Activated gamma-delta T cell treated with Interleukin-2 at 50 U/mL for 16 hours (primary cell): ENCODE measurements at regions not wholly inside any gene's neighbourhood (a gene's known extent, or its start where the extent isn't known, plus 50 kb on each side); places are given as distances from the start of the nearest gene placed in this dataset.
"Not testable (repeated sequence)": the region's sequence is repeated elsewhere in the genome, so short reads cannot be mapped to it uniquely, and the experiment has no call there.

ENCODE experiments used
- DNase-seq: peaks from one replicate; pipeline ENCODE4 v3.0.0-alpha.2; 2020

DNA sequence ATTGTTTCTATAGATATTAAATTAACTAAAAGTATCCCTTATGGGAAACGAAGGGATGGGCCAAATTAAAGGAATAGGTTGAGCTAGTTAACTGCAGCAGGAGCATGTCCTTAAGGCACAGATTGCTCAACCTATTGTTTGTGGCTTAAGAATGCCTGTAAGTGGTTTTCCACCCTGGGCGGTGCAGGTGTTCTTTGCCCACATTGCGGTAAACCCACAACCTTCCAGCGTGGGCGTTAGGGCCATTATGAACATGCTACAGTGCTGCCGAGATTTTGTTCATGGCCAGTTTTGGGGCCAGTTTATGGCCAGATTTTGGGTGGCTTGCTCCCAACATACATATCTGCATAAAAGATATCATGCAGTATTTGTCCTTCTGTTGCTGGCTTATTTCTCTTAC is 1196.8 kb downstream of the NCAM2 start:
- DNase-seq = not testable (repeated sequence)

DNA sequence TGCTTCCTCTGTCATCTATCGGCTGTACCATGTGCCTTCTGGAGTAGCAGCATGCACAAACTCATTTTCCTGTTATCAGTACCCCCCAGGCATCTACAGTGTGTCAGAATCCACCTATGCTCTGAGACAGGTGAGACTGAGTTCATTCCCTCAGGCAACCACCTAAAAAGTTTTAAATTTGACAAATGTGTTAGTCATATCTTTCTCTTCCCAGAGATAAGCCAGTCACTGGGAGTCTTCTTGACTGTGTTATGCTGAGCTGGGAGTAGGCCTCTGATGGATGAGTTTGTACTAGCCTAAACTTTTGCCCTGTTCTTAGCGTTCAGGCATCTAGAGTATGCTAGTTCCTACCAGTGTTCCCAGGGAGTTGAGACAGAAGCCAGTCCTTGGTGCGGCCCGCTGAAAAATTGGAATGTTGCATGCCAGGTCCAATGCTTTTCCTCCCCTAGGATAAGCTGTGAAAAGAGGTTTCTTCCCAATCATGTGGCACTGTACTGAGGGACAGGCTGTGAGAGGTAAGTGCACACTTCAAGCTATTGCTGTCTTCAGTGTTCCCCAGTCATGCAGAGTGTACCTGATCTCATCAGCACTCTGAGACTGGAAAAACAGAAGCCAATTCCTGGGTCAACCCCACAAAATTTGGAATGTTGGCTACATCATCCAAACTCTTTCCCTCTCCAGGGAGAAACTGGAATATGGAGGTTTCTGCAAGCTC is 1202.3 kb downstream of the NCAM2 start:
- DNase-seq = no peak

DNA sequence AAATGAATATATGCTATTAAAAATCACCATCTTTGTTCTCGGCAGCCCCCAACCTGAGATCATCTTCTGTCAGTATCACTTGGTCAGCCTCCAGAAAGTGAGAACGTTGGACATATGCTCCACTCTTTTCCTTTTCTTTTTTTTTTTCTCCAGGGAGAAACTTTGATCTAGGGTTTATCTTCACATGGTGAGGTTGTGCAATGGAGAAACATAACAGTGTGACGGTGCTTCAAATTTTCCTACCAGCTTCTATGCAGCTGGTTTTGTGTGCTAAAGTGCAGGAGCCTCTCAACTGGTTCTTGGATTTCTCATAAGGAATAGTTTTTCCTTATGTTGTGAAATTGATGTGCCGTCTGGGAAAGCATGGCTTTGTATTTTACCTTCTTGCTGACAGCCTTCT is 1202.9 kb downstream of the NCAM2 start:
- no peak for DNase-seq

DNA sequence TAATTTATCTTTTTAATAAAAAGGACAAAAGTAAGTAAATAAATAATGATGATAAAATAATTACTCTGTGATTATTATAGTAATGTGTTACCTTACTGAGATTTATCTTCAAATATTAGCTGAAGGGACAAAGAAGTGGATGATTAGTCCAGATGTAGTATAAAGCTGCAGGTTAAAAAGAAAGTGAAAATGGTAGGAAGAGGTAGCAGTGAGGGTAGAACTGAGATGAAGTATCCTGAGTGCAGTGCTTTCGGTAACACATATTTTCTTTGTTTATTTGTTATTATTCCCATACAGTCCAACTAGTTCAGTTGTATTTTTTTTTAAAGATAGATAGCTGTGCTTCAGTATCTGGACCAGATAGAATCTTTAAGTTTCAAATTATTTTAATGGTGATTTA is 1203.5 kb downstream of the NCAM2 start:
- no peak for DNase-seq

DNA sequence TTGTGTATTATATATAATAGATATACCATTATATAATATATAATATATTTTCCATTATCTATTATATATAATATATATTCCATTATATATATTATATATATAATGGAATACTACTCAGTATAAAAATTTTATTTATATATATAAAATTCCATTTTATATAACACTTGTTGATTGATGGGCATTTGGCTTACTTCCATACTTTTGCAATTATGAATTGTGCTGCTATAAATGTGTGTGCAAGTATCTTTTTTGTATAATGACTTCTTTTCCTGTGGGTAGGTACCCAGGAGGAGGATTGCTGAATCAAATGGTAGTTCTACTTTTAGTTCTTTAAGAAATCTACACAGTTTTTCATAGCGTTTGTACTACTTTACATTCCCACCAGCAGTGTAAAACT is 1211.1 kb downstream of the NCAM2 start:
- no peak for DNase-seq

DNA sequence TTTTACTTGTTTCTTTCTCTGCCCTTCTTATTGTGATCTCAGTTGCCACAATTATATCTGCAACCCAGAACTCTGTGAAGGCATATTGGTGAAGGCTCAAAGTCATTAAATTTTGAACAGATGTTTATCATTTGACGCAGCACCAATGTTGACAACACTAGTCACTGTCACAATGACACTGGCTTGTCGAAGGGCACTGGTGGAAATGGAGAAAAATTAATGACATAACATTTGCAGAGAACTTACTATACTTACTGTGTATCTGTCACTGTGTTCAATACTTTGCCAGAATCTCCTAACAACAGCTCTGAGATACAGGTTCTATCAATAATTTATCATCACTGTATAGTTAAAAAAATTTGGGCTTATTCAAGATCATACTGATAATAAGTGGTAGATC is 1213.7 kb downstream of the NCAM2 start:
- no peak for DNase-seq

DNA sequence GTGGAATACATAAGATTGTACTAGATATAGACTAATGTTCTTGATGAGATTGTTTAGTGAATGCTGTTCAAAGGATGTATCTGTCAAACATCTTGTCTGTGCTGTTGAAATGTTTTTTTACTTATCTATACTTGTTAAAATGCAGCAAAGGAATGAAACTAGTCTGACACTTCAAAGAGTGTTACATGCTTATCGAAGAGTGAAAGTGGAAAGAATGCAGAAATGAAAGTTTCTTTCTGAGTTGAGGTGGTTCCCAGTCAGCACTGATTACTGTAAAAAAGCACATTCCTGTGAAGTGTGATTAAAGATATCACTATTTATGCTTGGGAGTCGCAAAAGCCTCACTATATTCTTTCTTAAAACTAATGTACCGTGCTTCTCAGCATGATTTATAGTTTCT is 1225.2 kb downstream of the NCAM2 start:
- no peak for DNase-seq

DNA sequence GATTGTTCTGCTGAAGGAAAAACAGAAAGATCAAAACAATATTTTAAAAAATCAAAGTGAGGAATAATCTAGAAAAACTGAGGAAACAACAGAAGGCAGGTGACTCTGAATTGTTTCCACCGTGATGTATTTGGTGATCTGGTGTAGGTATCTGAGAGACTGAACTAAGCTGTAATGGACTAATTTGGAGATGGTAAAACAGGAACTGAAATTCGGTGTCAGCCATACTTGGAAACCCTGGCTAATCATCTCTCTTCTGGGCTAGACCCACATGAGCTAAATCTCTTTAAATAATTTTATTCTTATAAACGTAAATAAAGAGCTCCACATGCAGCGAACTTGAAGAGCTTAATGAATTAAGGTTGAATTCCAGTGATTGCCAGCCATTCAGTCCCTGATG is 1226.1 kb downstream of the NCAM2 start:
- DNase-seq = no peak

DNA sequence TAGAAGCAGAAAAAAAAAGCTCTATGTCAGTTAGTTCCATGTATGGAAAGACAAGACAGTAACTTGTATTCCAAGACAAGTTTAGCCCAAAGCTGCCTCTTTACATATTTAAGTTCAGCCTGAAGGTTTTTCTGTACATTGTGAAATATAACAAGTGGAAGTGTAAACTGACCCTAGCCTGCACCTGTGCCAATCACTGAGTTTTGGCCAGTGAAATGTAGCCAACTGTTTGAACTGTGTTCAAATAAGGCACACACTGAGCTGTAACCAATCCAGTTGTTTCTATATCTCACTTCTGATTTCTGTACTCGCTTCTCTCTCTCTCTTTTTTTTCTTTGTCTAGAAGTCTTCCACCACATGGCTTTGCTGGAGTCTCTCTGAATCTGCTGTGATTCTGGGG is 1227.1 kb downstream of the NCAM2 start:
- DNase-seq = no peak

DNA sequence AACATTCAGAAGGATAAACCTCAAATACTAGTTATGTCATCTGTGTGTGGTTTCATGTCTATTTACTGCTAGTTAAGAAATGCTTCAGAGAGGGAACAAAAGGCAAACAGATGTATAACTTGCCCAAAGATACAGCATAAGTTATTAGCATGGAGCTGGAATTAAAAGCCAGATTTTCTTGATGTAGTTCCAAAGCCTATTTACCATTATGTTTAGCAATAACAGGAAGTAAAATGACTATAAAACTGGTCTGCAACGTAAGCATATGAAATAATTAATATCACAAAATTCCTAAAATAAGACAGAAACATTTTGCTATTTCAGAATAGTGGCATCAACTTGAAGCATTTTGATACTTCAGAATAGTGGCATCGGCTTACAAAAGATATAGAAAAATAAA is 1232.8 kb downstream of the NCAM2 start:
- DNase-seq = no peak

DNA sequence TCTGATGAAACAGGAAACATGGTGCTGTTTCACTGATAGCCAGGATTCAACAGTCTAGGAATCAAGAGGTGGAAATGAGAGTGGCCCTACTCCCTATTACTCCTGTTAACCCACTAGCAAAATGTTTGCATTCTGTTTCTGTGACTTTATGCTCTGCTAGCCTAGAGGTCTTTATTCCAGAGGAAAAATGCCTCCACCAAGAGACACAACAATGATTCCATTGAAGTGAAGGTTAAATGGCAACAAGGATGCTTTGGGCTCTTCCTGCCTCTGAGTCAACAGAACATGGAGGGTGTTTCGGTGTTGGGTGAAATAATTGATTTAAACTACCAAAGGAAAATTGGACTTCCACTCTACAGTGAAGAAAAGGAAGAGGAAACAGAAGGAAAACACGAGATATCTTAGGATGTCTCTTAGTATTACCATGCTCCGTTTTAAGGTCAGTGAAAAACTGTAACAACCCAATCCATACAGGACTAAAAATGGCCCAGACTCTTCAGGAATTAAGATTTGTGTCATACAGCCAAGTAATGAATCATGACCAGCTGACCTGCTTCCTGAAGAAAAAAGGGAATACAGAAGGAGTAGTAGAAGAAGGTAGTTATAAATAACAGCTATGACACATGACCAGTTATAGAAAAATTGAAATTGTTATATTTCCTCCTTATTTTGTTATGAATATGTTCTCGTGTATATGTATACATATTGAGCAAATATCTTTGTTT is 1237.8 kb downstream of the NCAM2 start:
- DNase-seq = no peak

DNA sequence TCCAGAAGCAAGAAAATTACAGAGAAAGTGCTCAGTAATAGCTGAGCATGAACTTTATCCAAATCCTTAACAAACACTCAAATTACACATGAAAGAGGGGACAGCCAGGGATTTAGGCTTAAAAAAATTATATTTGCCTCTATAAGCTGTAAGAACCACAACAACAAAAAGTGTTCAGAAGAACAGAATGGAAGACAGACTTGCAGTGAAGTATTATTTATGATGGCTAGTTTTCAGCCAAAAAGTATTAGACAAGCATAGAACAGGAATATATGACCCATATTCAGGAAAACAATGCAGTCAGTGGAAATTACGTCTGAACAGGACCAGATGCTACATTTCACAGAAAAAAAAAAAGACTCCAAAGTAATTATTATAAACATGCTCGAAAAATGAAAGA is 1246.3 kb downstream of the NCAM2 start:
- DNase-seq = no peak

DNA sequence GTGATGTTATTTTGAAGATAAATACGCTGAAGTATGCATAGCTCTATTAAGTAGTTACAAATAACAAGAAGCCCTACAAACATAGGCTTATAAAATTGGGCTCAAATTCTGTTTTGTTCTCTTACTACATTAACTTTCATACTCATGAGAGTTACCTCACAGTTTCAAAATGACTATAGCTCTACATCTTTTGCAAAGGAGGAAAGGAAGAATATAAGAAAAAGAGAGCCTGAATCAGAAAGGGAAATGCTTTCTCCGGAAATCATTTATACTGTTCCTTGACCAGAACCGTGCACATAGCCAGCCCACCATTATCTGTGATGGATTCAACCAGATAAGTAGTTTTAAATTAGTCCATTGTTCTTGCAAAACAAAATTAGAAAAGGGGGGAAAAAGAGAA is 1252.1 kb downstream of the NCAM2 start:
- DNase-seq = no peak

DNA sequence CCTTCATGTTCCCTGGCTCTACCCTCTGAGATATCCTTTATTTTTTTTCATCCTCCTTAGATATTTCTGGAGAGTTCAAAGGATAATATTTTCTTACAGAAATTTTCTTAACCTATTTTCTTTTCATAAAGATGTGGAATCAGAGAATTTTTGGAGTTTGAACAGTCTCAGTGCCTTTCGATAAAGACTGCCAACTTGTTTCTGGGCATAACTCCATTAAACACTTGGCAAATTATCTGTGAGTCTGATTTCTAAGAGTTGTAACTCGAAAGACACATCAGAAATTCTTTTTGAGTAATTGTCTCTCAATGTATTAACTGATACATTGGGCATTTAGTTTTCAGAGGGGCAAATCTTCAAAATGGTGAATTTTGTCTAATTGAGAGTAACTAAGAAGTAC is 1255.6 kb downstream of the NCAM2 start:
- no peak for DNase-seq

DNA sequence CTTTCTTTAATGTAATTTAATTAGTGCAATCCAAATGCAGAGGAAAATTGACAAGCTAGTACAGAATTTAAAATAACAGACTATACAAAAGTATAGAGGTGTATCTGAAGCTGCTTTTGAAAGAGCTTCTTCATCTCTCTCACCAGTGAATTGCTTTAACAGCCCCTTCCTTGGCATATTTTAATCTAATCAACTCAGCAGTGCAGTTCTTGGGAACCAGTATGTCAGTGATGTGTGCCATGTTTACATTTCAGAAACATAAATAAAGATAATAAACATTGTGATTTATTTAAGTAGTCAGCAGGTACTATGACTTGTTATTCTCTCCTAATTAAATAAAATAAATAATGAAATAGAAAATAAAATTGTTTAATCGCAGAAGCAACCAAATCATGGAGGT is 1260.6 kb downstream of the NCAM2 start:
- DNase-seq = no peak

DNA sequence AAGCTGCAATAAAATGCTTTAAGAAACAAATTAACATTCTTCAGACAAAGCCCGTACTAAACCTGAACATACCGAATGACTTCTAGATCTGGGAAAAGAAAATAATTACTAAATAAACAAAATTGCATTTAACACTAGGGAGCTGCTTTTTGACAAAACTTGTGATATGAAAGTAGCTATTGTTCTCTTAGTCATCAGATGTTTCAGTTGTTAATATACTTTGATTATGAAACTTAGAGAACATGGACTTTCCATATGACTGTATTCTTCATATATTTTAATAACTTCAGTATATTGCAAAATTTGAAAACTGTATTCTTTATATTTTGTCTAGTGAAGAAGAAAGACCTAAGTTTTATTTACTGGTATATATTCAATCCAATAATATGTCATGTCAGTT is 1262.1 kb downstream of the NCAM2 start:
- no peak for DNase-seq

DNA sequence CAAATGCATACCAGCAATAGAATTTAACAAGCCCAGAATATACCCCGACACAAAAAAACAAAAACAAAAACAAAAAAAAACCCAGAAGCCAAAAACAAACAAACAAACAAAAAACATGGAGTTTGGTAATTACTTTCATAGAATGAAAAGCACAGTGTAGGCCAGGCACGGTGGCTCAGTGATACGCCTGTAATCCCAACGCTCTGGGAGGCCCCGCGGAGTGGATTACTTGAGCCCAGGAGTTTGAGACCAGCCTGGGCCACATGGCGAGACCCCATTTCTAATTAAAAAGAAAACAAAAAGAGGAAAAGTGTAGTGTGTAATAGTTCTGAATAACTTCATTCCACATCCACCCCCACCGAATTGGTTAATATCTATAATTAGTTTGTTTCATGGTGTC is 1265.7 kb downstream of the NCAM2 start:
- no peak for DNase-seq

DNA sequence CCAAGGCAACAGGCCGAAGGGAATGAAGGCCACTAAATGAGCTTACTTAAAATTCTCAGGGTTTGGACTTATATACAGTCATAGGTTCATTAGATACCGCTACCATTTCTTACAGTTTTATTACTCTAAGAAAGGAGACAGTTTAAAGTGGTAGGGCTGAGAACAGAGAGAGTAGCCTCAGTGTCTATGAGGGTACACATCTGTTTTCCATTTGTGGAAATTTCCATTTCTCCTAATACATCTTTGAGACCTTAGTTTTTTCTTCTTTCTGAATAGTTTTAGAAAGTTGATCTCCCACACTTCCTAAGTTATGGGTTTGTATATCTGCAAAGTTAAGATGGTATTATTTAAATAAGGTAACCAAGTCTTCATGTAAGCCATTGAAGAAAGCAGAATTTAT is 1279.1 kb downstream of the NCAM2 start:
- no peak for DNase-seq

DNA sequence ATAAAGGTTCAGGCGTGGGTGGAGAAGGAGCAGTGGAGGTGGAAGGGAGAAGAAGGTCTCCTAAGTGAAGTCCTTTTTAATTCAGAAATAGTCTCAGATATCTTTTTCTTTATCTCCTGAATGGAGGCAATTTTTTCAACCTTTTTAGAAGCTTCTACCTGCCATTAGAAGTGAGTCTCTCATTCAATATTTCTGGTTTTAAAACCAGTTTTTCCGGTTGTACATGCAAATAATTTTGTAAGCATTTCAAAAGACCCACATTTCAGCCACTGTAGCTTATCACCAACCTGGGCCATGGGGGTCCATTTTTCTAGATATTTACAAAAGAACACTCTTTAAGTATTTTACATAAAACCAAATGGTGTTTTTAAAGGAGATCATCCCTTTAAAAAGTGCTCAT is 1280.2 kb downstream of the NCAM2 start:
- DNase-seq = no peak

DNA sequence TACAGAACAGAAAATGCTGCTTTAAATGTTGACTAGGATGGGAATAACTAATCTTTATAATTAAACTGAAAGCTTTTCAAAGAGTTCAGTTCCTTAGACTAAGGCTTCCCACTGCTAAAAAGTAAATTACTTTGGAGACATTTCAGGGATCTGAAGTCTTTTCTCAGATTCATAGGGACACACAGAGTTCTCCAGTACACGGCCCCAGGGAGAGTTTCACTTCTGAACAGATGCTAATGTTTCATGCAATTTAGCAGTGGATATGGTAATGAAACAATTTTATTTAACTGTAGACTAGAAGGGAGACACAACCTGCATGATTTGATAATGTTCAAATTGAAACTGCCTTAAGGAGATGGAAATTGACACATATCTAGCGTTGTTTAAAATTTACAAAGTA is 1282.6 kb downstream of the NCAM2 start:
- DNase-seq = no peak

DNA sequence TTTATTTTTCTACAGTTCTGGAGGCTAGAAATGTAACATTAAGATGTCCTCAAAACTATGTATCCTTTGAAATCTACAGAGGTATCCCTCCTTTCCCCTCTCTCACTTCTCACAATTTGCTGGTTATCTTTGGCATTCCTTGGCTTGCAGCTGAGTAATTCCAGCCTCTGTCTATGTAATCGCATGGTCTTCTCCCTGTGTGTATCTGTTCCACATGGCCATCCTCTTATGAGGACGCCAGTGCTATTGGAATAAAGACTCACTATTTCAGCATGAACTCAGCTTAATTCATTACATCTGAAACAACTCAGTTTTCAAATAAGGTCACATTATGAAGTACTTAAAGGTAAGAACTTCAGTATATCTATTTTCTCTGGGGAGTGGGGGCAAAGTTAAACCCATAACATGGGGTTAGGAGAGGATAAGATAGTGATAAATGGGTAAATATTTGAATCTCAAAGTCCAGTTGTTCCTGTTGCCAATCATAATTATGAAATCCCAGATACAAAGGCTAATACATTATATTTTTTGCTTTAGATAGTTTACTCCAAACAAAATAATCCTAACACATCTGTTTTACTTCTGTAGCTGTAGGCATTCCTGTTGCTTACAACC is 1290.8 kb downstream of the NCAM2 start:
- DNase-seq = no peak

DNA sequence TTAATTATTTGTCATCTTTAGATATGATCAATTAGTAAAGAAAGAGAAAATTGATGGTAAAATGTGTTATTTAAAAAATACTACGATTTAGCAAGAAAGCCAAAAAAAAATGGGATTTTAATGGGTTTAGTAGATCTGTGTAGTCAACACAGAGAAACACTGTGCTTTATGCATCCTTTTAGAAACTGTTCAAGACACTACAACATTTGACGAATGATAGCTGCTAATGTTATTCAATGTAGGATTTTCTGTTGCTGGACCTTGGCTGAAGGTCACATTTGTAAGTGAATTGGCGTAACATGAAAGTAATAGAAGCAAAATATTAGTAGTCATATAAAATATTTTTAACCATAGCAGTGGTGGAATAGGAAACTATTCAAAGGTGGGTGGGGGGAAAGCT is 1293.9 kb downstream of the NCAM2 start:
- DNase-seq = no peak

DNA sequence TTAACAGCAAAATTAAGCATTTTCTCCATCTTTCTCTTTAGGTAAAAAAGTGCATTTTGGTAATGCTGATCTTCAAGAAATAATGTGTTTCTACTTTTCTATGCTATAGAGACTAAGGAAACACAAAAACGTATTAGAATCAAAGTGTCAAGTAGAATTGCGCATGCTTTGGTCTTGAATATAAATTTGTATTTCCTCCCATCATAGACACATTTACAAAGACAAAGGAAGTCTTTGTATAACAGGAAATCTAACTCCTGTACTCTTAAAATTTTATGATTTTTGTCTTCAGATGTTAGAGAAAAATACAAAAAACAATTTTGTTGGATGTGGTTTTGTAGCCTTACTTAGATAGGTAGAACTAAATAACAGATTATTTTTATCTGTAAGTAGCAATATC is 1299.4 kb downstream of the NCAM2 start:
- DNase-seq = no peak

DNA sequence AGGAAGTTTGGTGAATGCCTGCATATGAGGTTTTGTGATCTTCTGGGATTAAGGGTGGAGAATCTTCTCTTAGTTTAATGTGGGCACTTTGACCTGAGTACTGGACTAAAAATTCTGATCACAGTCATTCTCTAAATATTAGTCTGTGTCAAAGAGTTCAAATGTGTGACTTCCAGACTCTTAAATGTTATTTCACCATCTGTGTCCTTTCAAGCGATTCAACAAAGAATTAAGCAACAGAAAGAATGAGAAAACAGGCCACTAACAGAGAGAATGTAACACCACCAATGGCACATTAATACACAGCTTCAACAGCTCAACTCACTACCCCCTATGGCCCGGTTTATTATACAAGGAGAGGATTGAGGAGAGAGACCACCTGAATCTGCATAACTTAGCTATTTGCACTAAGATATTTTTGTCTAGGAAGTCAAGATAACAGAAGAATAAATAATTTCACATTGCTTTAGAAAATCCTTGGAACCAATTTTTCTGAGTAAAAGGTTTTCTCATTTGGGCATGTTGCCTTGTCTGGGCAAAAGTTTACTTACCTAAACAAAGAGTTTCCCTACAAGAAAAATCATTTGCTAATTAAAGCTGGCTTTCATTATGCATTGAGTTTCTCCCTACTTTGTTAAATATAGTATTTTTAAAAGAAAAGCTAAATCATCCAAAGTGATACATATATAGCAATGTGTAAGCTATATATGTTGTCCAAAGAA is 1313.7 kb downstream of the NCAM2 start:
- no peak for DNase-seq
